Brain pericyte (primary cell): ENCODE measurements at regions not wholly inside any gene's neighbourhood (a gene's known extent, or its start where the extent isn't known, plus 50 kb on each side); places are given as distances from the start of the nearest gene placed in this dataset.
"Not testable (repeated sequence)": the region's sequence is repeated elsewhere in the genome, so short reads cannot be mapped to it uniquely, and the experiment has no call there.

Experiments
- DNase-seq: peaks from one replicate; pipeline ENCODE4 v3.0.0-alpha.2; 2012; ENCODE audit warnings: low read depth, low spot score

DNA sequence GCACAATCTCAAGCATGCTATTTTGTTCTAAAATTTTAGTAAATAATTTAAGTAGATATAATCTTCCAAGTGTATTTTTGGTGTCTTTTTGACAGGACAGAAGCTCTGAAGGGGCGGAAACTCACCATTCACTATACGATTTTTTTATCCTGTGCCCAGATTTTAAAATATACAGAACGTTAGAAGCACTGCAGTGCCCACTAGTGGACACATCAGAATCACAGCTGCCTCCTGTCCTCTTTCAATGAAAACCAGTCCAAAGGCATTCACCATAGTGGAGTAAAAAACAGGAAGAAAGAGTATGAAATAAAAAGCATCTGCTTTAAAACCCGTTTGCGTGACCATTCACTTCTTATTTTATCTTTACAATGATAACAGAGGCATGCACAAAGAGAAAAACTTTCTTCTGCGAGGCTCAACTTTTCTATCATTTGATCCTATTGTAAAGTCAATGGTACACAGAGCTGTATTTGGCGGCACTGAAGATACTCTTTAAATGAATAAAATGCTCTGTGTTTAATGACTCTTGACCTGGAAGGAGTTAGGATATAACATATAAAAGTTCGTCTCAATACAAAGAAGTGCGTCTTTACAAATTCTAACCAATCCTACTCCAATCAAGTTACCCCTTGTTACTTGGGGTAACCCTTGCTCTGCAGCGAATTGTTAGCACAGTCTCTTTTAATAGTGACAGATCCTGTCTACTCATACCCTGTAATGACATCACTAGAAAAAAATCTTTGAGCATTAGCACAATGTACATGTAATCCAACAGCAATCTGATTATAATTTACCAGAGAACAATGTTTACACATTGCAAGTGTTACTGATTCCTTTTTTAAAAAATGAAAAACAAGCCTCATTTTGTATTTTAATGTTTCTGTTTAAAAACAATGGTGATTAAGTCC is 339.8 kb upstream of the PSMD7 start:
- DNase-seq: no peak

DNA sequence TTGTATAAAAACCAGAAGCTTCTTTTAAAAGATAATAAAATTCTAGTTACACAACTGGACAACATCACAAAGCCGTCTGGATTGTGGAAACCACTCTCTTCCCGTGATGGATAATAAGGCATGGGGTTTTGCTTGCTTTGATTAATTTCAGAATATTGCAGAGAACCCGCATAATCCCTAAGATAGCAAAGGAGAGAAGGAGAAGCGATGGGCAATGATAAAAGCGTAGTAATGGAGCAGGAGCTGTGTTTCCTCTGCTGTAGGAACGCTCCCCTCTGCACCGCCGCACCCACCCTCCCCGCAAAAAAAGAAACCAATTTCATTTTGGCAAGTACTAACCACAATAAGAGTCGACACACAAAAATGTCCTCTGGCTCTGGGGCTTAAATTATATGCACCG is 340.9 kb upstream of the PSMD7 start:
- DNase-seq: no peak

DNA sequence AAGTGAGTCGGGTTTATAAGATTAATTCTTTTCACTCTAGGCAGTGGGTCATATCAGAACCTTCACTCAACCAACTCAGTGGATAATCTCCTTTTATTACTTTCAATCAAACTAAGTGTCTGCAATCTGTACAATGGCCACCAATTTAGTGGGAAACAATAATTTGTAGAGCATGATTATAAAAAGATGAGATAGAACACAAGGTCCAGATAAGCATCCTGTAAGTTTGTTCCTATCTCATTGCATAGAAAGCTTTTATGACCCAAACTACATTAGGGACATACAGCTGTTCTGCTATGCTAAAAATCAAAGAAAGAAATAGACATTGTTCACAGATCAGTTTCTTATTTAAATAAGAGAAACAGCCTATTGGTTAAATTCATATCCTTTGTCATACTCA is 341.4 kb upstream of the PSMD7 start:
- DNase-seq: no peak

DNA sequence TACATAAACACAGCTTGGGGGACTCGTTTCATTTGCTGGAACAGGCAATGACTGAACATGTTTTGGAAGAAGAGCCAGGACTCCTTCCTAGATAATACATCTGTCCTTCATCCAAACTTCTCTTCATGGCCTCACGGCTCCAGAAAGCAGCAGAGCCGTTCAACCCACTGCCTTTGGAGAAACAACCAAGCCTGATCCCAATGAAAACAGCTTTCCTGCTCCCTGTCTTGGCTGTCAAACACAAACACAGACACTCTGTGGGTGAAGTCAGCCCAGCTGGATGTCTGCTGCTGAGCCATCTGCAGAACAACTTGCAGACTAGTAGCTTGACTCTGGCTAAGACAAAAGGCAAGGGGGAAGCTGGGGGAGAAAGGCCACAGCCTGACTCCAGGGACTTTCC is 345.1 kb upstream of the PSMD7 start:
- DNase-seq: peak; percentile 32

DNA sequence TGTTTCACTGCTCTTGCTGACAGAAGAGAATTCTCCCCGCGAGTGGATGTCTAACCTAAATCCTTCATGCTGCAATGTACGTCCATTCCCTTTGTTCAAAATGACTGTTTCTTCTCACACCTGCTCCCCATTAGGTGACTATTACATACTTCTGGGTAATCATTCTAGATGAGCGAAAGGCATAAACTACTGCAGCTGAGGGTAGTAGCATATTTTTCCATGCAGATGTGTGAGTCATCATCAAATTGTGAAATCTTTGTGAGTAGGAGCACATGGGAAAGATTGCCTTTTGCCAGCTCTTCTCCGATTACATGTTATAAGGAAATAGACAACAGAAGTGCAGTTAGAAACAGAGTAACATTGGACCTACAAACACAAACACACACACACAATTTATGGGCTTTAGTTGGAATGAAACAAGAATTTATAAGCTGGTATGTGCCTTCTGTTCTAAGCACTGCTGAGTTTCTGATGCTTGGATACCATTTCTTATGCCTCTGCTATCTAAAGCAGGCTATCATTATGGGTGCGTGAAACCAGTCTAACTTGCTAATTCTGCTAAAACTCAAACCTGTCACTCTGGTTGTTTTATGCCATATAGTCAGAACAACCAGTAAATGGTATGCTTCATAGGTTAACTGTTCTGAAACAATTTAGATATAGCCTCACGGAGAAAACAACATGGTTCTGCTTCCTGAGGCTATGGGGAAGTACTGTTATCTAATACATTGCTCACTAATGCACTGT is 346.9 kb upstream of the PSMD7 start:
- peak; percentile 65 for DNase-seq

DNA sequence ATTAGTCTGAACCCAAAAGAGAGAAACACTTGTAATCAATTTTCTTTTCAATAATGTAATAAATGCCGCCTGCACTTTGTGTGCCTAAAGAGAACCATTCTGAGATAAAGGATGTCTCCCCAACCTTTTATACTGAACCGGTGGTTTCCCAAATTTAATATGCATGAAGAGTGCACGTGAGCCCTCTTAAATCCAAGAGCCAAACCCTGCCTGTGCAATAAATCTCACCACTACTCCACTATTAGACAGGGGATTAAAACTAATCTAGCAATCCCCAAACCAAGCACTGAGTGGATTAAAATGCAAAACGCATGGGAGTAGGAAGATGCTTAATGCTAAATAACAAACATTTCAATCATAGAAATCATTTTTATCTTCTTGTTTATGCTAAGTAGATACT is 351.0 kb upstream of the PSMD7 start:
- DNase-seq: no peak

DNA sequence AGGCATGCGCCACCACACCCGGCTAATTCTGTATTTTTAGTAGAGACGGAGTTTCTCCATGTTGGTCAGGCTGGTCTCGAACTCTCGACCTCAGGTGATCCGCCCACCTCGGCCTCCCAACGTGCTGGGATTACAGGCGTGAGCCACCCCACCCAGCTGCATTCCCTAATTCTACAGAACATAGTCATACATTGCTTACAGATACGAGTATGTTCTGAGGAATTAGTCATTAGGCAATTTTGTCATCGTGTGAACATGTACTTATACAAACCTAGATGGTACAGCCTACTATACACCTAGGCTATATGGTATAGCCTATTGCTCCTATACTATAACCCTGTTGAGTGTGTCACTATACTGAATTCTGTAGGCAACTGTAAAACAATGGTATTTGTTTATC is 353.4 kb upstream of the PSMD7 start:
- not testable (repeated sequence) for DNase-seq

DNA sequence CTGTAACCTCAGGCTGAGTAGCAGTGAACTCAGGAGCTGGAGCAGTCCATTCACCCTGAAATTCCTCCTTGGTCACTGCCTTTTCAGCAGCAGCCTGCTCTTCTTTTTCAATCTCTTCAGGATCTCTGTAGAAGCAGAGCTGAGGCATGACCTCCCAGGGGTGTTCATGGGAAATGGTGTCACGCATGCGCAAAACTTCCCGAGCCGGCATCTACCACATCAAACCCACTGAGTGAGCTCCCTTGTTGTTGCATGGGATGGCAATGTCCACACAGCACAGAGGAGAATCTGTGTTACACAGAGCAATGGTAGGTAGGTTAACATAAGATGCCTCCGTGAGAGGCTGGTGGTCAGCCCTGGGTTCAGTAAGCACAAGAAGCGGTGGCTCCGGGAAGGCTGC is 355.8 kb upstream of the PSMD7 start:
- DNase-seq: not testable (repeated sequence)

DNA sequence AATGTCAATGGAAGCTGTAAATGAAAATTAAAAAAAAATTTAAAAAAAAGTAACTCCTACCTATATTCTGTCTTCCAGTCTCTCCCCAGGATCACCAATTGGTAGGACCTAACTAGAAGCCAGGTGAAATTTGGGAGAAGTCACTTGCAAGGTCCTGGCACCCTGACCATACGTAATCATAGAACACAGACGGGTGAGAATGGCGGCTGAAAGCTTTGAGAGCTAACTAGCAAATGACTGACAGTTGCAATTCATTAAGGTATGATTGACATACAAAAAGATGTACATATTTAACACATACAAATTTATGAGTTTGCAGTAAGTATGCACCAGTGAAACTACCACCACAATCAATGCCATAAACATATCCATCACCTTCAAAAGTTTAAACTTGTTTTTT is 372.7 kb upstream of the PSMD7 start:
- DNase-seq: no peak

DNA sequence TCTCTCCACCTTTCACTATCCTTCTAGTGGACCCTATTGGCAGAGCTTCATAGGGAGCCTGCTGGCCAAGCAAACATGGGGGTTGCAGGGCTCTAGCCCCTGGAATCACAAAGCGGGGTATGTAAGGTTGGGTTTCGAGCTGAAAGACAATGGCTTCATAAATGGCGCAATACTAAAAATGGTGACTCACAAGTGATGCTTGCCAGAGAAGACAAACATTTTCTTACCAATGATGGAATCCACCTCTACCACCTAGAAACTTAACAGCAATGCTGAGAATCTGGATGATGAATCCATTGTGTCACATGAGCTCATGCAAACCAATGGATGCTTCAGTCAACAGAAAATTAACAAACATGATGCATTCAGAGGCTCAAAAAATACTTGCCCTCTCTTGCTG is 375.3 kb upstream of the PSMD7 start:
- DNase-seq: no peak

DNA sequence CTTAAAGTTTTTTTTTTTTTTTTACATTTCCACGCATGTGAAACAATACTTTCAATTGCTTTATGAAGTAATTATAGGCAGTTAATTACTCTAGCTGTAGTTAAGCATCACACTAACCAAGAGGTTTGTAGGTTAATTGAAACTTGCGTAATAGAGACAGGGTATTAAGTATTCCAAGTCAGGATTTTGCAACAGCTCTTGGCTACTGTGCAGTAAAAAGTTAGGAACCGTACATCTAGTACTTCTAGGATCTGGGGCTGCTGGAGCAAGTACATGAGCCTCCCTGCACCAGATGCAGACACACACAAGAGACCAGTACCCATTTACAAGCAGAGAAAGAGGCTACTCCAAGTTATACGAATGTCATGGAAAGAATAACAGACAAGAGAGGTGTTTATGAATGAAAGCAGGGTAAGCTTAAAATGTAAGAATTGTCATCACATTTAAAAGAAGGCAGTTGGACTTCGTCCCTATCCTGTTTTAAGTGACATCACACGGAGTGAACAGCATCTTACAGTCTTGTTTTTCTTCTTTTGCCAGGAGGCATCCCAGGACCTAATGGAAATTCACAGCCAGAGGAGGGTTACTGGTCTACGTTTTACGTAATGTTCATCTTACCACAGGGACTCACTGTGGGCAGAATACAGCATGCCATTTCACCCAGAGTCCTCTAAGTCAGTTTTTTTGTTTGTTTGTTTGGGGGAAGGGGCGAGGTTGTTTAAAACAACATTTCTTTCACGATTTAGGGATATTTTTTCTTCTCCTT is 379.6 kb upstream of the PSMD7 start:
- DNase-seq: no peak

DNA sequence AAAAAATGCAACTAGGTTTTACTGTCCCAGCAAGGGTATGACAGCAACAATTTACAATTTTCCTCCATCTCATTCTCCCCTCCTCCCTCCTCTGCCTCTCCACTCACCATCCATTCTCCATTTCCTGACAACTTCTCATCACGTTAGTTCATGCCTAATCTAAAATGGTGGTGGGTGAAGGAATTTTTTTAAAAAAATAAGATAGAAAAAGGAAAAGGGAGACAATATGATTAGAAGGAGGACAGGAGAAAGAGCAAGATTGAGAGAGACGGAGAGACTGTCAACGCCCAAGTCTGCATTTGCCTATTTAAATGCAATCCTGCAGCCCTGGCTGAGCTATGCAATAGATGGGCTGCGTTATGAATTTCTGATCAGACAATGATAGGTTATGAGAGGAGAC is 380.7 kb upstream of the PSMD7 start:
- no peak for DNase-seq

DNA sequence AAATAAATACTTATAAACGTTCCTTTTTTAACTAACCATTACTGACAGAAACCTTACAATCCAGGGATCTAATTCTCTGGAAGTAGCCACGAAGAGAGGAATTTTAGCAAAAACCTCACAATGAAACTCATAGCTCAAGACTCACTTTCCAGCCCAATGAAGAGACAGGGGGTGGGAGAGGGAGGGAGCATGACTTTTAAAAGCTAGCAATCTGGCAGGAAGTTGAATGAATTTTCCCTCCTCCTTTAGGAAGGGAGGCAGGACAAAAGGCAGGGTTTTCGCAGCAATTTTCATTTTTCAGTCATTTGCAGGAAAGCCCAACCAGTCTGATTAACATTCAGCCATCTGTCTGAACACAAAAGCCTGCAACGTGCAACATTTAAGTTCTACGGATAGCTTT is 381.5 kb upstream of the PSMD7 start:
- DNase-seq: no peak

DNA sequence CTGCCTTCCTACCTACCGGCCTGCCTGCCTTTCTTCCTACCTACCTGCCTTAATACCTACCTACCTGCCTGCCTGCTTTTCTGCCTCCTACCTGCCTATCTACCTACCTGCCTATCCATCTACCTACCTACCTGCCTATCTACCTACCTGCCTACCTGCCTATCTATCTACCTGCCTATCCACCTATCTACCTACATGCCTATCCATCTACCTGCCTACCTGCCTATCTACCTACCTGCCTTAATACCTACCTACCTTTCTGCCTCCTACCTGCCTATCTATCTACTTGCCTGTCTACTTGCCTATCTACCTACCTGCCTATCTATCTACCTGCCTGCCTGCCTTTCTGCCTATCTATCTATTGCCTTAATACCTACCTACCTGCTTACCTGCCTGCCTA is 383.8 kb upstream of the PSMD7 start:
- DNase-seq: no peak

DNA sequence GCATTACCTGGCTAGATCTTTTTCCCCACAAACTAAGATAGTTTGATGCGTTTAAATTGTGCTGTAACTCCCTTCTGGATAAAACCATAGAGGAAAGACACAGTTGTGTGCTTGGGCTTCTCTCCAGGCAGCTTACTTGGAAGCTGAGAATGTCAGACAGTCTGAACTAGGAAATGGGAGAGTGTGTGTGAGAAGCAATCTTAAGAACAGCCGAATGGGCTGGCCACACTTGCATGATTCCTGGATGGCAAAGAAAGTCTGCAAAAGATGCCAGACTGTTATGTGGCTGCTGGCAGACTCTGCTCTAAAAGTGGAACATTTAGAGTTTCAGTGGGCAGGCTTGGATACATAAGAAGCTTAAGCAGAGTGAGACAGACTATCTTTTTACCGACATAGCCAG is 384.3 kb upstream of the PSMD7 start:
- no peak for DNase-seq

DNA sequence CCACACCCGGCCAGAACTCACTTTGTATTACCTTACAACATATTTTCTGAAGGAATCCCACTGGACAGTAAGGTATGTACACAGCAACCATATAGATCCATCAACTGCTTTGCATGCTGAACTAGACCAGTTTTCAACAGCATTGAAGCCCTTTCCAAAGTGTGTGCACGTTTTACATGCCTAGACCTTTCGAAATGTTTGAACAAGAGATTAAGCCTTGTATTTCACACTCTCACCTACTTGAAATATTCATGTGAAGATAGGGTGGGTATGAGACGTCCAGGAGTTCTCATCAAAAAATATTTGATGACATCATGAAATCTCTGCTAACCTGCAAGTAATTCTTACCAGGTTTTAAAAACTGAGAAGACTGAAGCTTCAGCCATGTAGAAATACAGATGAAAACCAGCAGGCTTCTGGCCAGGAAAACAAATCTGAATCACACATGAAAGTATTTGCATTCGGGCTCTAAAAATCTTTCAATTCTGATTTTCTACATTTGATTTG is 387.0 kb upstream of the PSMD7 start:
- DNase-seq: no peak

DNA sequence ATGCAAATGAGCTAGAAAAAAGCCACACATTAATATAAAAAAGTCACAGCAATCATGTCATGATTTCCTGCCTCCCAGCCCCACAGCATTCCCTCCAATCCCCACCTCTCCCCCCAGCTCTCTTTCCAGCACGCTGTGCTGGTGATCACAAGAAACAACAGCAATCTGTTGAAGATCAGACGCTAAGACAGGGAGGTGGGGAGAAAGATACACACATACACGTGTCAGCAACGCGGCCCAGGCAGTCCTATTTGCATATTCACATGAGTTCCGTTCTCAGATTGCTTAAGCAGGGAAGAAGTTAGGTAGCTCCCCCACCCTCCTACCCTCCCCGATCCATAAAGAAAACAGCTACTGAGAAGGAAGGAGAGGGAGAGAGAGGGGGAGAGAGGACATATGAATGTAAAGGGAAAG is 405.5 kb upstream of the PSMD7 start:
- no peak for DNase-seq

DNA sequence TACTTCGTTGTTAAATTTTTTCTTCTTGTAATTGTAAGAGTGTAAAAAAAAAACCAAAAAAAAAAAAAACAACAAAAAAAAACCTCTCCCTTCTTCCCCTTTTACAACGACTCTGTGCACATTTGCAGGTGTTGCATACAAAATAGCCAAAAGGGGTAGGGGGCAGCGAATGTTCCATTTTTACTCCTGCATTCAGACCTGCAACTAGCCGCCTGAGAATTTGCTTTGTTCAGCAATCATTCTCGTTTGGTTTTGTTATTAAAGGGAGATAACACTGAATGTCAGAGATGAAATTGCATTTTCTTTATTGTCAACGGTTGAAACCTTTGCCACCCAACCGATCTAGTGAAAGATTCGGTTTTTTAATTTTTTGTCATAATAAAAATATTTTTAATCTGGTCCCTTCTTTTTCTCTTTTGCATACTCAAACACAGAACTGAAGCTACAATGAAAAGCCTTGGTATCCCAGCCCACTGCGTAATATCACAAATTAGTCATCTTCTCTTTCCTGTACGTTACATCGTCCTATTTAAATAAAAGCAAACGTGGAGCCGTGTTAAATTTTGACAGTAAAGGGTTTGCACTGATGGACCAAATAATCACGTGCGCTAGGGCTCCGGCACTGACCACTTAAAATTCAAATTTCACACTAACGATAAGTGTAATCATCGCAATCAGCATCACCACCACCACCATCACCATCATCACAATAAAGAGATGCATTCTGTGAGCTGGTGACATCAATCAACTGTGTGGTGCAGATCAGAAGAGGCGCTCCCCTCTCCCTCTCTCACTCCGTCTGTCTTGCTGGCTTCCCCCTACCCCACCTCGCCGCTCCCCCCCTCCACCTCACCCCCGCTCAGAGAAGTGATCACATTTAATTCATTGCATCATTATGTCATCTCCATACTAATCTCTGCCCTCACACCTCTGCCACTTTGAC is 406.2 kb upstream of the PSMD7 start:
- no peak for DNase-seq

DNA sequence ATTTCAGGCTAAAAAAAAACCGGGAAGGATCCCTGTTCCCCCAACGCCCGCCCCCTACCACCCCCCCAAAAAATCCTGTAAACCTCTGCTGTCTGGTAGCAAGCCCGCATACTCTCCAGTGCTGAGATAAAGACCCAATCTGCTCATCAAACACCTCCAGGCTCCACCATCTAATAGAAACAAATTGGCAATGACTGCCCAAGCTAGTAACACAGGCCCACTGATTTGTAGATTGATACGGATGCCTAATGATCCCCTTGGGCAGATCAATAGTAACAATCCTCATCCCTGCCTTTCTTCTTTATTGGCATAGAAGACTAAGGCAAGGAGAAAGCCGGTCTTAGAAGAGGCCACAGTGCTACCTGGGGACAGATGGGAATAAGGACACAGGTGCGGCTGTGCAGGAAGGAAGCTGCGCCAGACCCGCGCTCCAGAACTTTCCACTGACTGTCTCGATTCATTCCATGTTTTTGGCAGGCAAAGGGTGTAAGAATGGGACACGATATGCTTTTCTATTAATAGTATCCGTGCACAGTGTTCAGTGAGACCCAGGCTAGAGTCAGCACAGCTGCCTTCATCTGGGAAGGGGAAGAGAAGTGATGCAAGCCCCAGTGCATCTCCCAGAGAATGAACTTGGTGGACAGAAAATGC is 407.6 kb upstream of the PSMD7 start:
- no peak for DNase-seq

DNA sequence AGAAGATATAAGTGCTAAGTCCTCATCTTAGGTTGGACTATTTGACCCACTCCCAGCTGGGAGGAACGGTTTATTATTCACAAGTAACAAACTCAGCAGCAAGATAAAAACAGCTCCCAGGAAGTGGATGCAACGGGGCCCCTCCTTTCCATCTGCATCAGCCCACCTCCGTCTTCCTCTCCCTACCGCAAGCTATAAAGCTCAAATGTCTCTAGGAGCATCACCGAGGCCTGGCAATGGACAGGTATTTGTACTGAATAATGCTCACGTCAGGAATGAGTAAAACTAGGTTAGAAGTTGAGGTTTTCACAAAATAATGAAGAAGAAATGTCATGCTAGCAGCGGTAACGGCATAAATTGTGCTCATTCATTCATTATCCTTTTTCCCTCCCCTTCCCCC is 408.7 kb upstream of the PSMD7 start:
- no peak for DNase-seq
